GM19395 (cell line): ENCODE measurements at regions not wholly inside any gene's neighbourhood (a gene's known extent, or its start where the extent isn't known, plus 50 kb on each side); places are given as distances from the start of the nearest gene placed in this dataset.
"Not testable (repeated sequence)": the region's sequence is repeated elsewhere in the genome, so short reads cannot be mapped to it uniquely, and the experiment has no call there.

Source experiments
- ATAC-seq: cut with Tn5 transposase; IDR thresholded peaks from one replicate; pipeline ENCODE4 v1.9.1; 2021; ENCODE audit warnings: mild to moderate bottlenecking, moderate library complexity; ENCODE audit not compliant: unreplicated experiment

DNA sequence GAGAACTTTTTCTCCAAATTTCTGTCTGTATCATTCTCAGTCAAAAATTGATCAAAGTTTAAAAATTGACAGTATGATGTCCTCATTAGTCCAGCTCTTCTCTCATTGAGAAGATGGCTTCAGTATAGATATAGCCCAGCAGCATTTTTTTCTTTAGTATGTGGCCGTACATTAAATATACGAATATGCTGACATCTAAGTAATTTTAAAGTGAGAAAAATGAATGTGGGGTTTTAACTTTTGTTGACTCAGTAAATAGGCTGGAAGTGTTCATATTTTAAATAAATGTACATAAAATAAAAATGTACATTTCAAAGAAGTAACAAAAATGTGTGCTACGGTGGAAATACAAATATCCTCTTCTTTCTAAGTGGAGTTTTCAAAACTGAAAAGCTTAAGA is 123.5 kb upstream of the PKN2 start:
- no peak for ATAC-seq

GRCh38 chr1:88562991-88563390 is 121.1 kb upstream of the PKN2 start:
- ATAC-seq: no peak

- no peak for ATAC-seq
Observed at GRCh38 chr1:88566615-88567387, 117.3 kb upstream of the PKN2 start.

- ATAC-seq: no peak
Observed at GRCh38 chr1:88571506-88571905, 112.6 kb upstream of the PKN2 start.

DNA sequence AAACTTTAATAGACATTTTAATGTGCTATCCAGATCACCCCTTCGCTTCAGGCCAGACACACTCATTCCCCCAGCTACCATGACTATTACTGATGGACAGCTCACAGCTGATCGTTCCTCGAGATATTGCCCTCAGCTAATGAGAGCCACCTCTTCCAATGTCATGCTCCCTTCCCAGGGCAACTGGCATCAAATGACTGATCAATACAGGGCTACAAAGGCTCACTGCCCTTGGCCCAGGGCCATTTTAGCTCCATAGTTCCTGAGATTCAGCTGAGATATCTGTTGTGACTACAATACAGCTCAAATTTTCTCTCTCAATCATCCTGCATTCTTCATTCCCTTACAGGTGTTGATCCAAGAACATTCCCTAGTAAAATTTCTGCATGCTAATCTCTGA is 104.5 kb upstream of the PKN2 start:
- no peak for ATAC-seq

GRCh38 chr1:88581703-88582102 is 102.4 kb upstream of the PKN2 start:
- no peak for ATAC-seq

GRCh38 chr1:88593358-88593757 is 90.7 kb upstream of the PKN2 start:
- ATAC-seq: no peak

- ATAC-seq: peak; percentile 73
Observed at GRCh38 chr1:88595355-88596002, 88.6 kb upstream of the PKN2 start.

GRCh38 chr1:88597973-88598372 is 86.1 kb upstream of the PKN2 start:
- not testable (repeated sequence) for ATAC-seq

DNA sequence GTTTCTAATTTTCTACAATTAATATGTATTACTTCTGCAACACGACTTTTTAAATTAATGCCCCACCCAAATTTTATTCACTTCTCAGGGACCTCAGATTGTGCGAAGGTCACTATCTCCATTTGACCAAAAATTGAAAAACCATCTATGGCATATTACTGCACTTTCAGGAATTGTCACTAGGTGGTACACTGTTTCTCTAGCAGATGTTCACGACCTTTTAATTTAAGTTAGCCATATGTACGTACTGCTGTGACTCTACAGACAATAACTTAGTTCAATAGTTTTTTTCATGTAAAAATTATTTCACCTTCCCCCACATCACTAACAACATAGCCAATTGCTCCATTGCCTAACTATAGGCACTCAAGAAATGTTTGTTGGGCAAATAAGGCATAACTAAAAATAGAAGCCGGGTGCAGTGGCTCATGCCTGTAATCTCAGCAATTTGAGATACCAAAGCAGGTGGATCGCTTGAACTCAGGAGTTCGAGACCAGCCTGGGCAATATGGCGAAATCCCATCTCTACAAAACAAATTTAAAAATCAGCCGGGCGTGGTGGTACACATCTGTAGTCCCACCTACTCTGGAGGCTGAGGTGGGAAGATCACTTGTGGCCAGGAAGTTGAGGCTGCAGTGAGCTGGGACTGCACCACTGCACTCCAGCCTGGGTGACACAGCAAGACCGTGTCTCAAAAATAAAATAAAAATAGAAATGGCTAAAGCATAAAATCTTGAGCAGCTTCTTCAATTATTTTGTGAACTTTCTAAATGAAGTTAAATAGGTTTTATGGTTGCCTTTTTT is 75.7 kb upstream of the PKN2 start:
- peak; percentile 86 for ATAC-seq

GRCh38 chr1:88609051-88609450 is 75.0 kb upstream of the PKN2 start:
- no peak for ATAC-seq

DNA sequence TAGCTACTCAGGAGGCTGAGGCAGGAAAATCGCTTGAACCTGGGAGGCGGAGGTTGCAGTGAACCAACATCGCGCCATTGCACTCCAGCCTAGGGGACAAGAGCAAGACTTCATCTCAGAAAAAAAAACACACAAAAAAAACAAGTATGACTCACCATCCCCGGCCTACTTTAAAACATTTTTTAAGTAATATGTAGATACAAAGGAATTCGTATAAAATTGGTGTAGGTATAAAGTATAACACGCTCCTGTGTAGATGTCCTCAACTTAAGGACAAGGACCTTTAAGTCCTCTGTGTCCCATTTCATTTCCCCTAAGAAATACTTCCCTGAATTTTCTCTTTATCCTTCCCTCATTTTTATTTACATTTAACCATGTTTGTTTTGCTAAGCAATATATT is 73.4 kb upstream of the PKN2 start:
- no peak for ATAC-seq

GRCh38 chr1:88612292-88612691 is 71.8 kb upstream of the PKN2 start:
- ATAC-seq: no peak

- no peak for ATAC-seq
Observed at GRCh38 chr1:88612773-88613172, 71.3 kb upstream of the PKN2 start.

DNA sequence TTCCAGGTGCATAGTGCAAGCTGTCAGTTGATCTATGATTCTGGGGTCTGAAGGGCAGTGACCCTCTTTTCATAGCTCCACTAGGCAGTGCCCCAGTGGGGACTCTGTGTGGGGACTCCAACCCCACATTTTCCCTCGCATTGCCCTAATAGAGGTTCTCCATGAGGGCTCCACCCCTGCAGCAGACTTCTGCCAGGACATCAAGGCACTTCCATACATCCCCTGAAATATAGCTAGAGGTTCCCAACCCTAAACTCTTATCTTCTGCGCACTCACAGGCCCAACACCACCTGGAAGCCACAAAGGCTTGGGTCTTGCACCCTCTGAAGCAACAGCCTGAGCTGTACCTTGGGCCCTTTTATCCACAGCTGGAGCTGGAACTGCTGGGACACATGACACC is 65.7 kb upstream of the PKN2 start:
- no peak for ATAC-seq

DNA sequence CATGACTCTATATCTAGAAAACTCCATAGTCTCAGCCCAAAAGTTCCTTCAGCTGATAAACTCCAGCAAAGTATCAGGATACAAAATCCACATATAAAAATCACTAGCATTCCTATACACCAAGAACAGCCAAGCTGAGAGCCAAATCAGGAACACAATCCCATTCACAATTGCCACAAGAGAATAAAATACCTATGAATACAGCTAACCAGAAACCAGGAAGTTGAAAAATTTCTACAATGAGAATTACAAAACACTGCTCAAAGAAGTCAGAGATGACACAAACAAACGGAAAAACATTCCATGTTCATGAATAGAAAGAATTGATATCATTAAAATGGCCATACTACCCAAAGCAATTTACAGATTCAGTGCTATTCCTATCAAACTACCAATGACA is 61.0 kb upstream of the PKN2 start:
- ATAC-seq: not testable (repeated sequence)
